NT2/D1 (cell line): ENCODE measurements at regions not wholly inside any gene's neighbourhood (a gene's known extent, or its start where the extent isn't known, plus 50 kb on each side); places are given as distances from the start of the nearest gene placed in this dataset.

Experiments used
- DNase-seq: peaks from one replicate; pipeline ENCODE4 v3.0.0-alpha.2; 2011; ENCODE audit warnings: low read depth, low spot score
- H3K27me3 ChIP-seq: 2 replicates; pipeline ENCODE4 v1.6.0; 2011; ENCODE audit warnings: mild to moderate bottlenecking; ENCODE audit not compliant: insufficient read length, insufficient read depth
- H3K36me3 ChIP-seq: 2 replicates; pipeline ENCODE4 v1.6.1; 2011; ENCODE audit warnings: mild to moderate bottlenecking, low read length, mixed read lengths; ENCODE audit not compliant: insufficient read depth, insufficient read length
- H3K4me1 ChIP-seq: 2 replicates; pipeline ENCODE4 v1.5.1; 2011; ENCODE audit not compliant: insufficient read depth, insufficient read length
- H3K4me3 ChIP-seq: 2 replicates; pipeline ENCODE4 v1.5.1; 2011; ENCODE audit warnings: low read depth; ENCODE audit not compliant: insufficient read length
- H3K9ac ChIP-seq: 2 replicates; pipeline ENCODE4 v1.6.0; 2011; ENCODE audit warnings: low read depth; ENCODE audit not compliant: insufficient read length
- H3K9me3 ChIP-seq: 2 replicates; pipeline ENCODE4 v1.5.1; 2011; ENCODE audit warnings: mild to moderate bottlenecking, low read length; ENCODE audit not compliant: insufficient read depth
- SUZ12 ChIP-seq: IDR thresholded peaks from 2 replicates; pipeline ENCODE4 v1.6.1; 2011; ENCODE audit not compliant: insufficient read length, insufficient read depth; ENCODE audit errors: extremely low read depth
- YY1 ChIP-seq: IDR thresholded peaks from 2 replicates; pipeline ENCODE4 v1.6.1; 2011; ENCODE audit not compliant: insufficient read length, insufficient read depth
- ZNF274 ChIP-seq: IDR thresholded peaks from 2 replicates; pipeline ENCODE4 v1.6.1; 2011; ENCODE audit warnings: mild to moderate bottlenecking, low read depth, low read length

DNA sequence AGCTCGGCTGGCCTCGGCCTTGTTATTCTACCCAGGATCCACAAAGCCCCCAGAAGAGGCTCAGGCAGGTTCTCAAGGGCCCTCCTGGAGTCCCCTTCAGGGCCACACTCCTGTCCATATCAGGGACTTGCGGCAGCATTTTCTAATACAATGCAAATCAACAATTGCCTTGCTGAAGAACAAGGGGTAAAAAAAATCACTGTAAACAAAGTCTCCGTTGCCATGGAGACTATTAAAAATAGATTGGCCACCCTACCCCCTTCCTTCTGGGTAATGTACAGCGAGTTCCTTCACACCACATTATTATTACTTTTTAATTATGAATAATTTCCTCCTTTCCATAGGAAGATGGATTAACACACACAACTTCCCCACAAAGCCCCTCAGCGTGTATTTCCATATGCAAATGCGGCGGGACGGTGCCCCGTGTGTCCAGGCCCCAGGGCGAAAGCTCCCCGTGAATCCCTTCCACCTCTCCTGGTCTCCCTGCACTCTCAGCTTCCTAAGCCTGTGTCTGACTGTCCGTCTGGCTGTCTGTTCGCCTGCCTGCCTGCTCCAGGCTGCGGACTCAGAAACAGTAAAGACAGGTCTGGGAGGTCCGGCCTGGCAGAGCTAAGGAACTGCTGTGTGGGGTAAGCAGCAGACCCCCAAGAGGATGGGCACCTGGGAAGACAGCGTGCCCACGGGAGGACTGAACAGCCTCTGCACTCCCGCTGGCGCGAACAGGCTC is 196.6 kb downstream of the RBFOX3 start:
- TF ChIP-seq SUZ12 (no peak), YY1 (no peak), ZNF274 (no peak)
- H3K9me3 ChIP-seq, result no peaks in the 10 kb centered on the region
- no peak overlapping the region for H3K9ac ChIP-seq
- DNase-seq, result no peak
- no peaks in the 10 kb centered on the region for H3K36me3 ChIP-seq
- peaks cover 2% of the 10 kb centered on the region for H3K27me3 ChIP-seq
- H3K4me3 ChIP-seq, result no peak overlapping the region
- peaks cover 16% of the 10 kb centered on the region for H3K4me1 ChIP-seq

DNA sequence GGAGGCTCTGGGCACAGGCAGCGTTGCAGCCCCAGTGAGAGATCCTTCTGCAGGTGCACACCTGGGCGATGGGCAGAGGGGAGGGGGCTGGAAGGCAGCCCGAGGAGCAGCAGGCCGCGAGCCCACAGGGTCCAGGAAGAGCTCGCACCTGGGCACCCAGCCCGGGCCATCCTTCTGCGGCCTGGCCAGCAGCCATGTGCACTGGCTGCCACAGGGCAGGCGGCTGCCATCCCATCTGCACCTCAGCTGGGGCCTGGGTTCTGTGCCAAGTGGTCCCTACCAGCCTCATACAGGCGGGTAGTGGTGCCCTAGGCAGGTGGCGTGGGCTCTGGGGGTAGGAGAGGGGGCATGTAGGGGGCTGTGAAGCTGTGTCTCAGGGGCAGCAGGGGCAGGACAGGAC is 197.2 kb downstream of the RBFOX3 start:
- Histone ChIP-seq H3K9me3 (no peaks in the 10 kb centered on the region), H3K36me3 (no peaks in the 10 kb centered on the region), H3K4me3 (no peak overlapping the region), H3K27me3 (peaks cover 2% of the 10 kb centered on the region), H3K4me1 (peaks cover 16% of the 10 kb centered on the region), H3K9ac (no peak overlapping the region)
- DNase-seq, result no peak
- TF ChIP-seq SUZ12 (no peak), ZNF274 (no peak), YY1 (no peak)

- H3K9ac ChIP-seq, result no peak overlapping the region
- no peak overlapping the region for H3K4me3 ChIP-seq
- TF ChIP-seq ZNF274 (no peak), YY1 (no peak), SUZ12 (no peak)
- peaks cover 18% of the 10 kb centered on the region for H3K4me1 ChIP-seq
- H3K36me3 ChIP-seq, result no peaks in the 10 kb centered on the region
- peaks cover 2% of the 10 kb centered on the region for H3K27me3 ChIP-seq
- DNase-seq, result no peak
- H3K9me3 ChIP-seq, result no peaks in the 10 kb centered on the region
Observed at GRCh38 chr17:79412886-79413390, 197.9 kb downstream of the RBFOX3 start.

GRCh38 chr17:79412110-79412509 is 198.7 kb downstream of the RBFOX3 start:
- TF ChIP-seq SUZ12 (no peak), YY1 (no peak), ZNF274 (no peak)
- H3K4me1 ChIP-seq, result peaks cover 18% of the 10 kb centered on the region
- DNase-seq, result no peak
- no peaks in the 10 kb centered on the region for H3K9me3 ChIP-seq
- no peak overlapping the region for H3K4me3 ChIP-seq
- H3K36me3 ChIP-seq, result no peaks in the 10 kb centered on the region
- H3K9ac ChIP-seq, result no peak overlapping the region
- peaks cover 2% of the 10 kb centered on the region for H3K27me3 ChIP-seq

DNA sequence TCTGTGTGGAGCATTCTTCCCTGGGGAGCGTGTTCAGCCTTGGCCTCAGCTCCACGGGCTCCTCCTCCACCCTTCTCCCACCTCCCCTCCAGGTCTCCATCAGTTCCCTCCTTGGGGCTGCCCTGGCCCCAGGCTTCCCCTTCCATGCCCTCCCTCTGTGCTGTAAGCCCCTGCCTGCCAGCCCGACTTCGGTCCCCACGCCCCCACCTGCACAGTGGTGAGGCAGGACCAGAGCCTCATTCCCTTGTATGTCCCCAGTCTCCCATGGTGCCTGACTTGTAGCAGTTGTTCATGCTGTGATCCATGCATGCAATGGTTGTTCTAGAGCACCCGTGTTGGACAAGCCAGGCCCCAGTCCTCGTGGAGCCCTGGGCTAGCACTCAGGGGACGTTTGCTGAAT is 199.4 kb downstream of the RBFOX3 start:
- no peak for DNase-seq
- Histone ChIP-seq H3K9ac (no peak overlapping the region), H3K4me1 (peaks cover 18% of the 10 kb centered on the region), H3K36me3 (no peaks in the 10 kb centered on the region), H3K9me3 (no peaks in the 10 kb centered on the region), H3K4me3 (no peak overlapping the region), H3K27me3 (peaks cover 2% of the 10 kb centered on the region)
- TF ChIP-seq YY1 (no peak), ZNF274 (no peak), SUZ12 (no peak)

- TF ChIP-seq YY1, result no peak
- TF ChIP-seq SUZ12, result no peak
- no peak for TF ChIP-seq ZNF274
- Histone ChIP-seq H3K9ac (no peak overlapping the region), H3K9me3 (no peaks in the 10 kb centered on the region), H3K27me3 (no peaks in the 10 kb centered on the region), H3K4me3 (no peak overlapping the region), H3K36me3 (no peaks in the 10 kb centered on the region), H3K4me1 (peaks cover 16% of the 10 kb centered on the region)
- no peak for DNase-seq
Observed at GRCh38 chr17:79410681-79411080, 200.2 kb downstream of the RBFOX3 start.

- no peak for TF ChIP-seq ZNF274
- no peak for TF ChIP-seq SUZ12
- TF ChIP-seq YY1, result no peak
- Histone ChIP-seq H3K36me3 (no peaks in the 10 kb centered on the region), H3K9ac (no peak overlapping the region), H3K27me3 (peaks cover 3% of the 10 kb centered on the region), H3K4me1 (peaks cover 5% of the 10 kb centered on the region), H3K9me3 (no peaks in the 10 kb centered on the region), H3K4me3 (no peak overlapping the region)
- DNase-seq, result no peak
Observed at GRCh38 chr17:79408251-79408650, 202.6 kb downstream of the RBFOX3 start.
